B cell (primary cell): ENCODE measurements at regions not wholly inside any gene's neighbourhood (a gene's known extent, or its start where the extent isn't known, plus 50 kb on each side); places are given as distances from the start of the nearest gene placed in this dataset.

Experiments
- ATAC-seq: fragments of 200-7000 bp; cut with Tn5 transposase; one replicate; pipeline ENCODE4 v1.10.0; 2021; ENCODE audit warnings: low read depth, mild to moderate bottlenecking, moderate number of reproducible peaks, moderate library complexity
- CTCF ChIA-PET: fragments of 350-600 bp; sonication (Branson Sonifier 250); formaldehyde crosslinking; loops from one replicate; lab custom pipeline; 2021; ENCODE audit warnings: antibody characterized with exemption, inconsistent platforms; lab: Charles Lee
- POLR2A ChIA-PET: fragments of 350-600 bp; sonication (Branson Sonifier 250); formaldehyde crosslinking; loops from one replicate; lab custom pipeline; 2021; ENCODE audit warnings: antibody characterized with exemption; lab: Charles Lee
- DNase-seq: peaks from one replicate; pipeline ENCODE4 v3.0.0; 2013
- H2AFZ ChIP-seq: 2 replicates; pipeline ENCODE4 v1.6.1; 2012; ENCODE audit warnings: mild to moderate bottlenecking, low read depth, low read length; ENCODE audit not compliant: insufficient read depth, poor library complexity, severe bottlenecking
- H3K27ac ChIP-seq, 2 donors: 1 replicate in 1 of 2; 2 replicates in 1 of 2; pipeline ENCODE4 v1.5.1; 2012 to 2013; ENCODE audit warnings: low read length in 2 of 2, mild to moderate bottlenecking in 2 of 2, moderate library complexity in 1 of 2
- H3K27me3 ChIP-seq, 4 experiments: fragments of 200-600 bp in 1 of 4; sonication (generic) in 1 of 4; replicated peaks in 1 of 4; 1 replicate in 2 of 4; 2 replicates in 2 of 4; pipeline versions ENCODE4 v1.6.1 to v1.7.0; 2013 to 2016; ENCODE audit warnings: low read length in 3 of 4, mild to moderate bottlenecking in 2 of 4, mixed read lengths in 1 of 4, moderate library complexity in 1 of 4; ENCODE audit not compliant: insufficient read depth in 4 of 4, control insufficient read depth in 3 of 4; ENCODE audit errors: control extremely low read depth in 1 of 4
- H3K36me3 ChIP-seq, 2 experiments: replicated peaks in 1 of 2; 1 replicate in 1 of 2; 2 replicates in 1 of 2; pipeline versions ENCODE4 v1.6.1 to v1.7.1; 2013; ENCODE audit warnings: low read length in 1 of 2; ENCODE audit not compliant: insufficient read depth in 2 of 2, control insufficient read depth in 1 of 2; ENCODE audit errors: control extremely low read depth in 1 of 2, extremely low read depth in 1 of 2
- H3K4me1 ChIP-seq, 2 donors: fragments of 200-600 bp in 1 of 2; sonication (generic) in 1 of 2; 1 replicate in 1 of 2; 2 replicates in 1 of 2; pipeline versions ENCODE4 v1.5.1 to v1.6.1; 2013 to 2017; ENCODE audit warnings: low read length in 2 of 2; ENCODE audit not compliant: control insufficient read depth in 2 of 2, insufficient read depth in 2 of 2
- H3K4me2 ChIP-seq: replicated peaks from 2 replicates; pipeline ENCODE3; 2012; ENCODE audit warnings: mild to moderate bottlenecking, low read depth, low read length; ENCODE audit not compliant: poor library complexity, severe bottlenecking
- H3K4me3 ChIP-seq, 5 experiments: fragments of 200-600 bp in 1 of 5; sonication (generic) in 1 of 5; 1 replicate in 3 of 5; 2 replicates in 2 of 5; pipeline versions ENCODE4 v1.5.1 to v1.7.0; 2011 to 2016; ENCODE audit warnings: low read length in 4 of 5, mild to moderate bottlenecking in 4 of 5, low read depth in 2 of 5, control low read depth in 1 of 5, moderate library complexity in 1 of 5; ENCODE audit not compliant: insufficient read depth in 1 of 5; ENCODE audit errors: control extremely low read depth in 1 of 5, extremely low read depth in 1 of 5
- H3K79me2 ChIP-seq: fragments of 200-600 bp; sonication (generic); one replicate; pipeline ENCODE4 v1.6.0; 2016; ENCODE audit warnings: low read length; ENCODE audit not compliant: control insufficient read depth, insufficient read depth
- H3K9ac ChIP-seq: fragments of 200-600 bp; sonication (generic); 2 replicates; pipeline ENCODE4 v1.6.1; 2017; ENCODE audit warnings: mild to moderate bottlenecking, low read length, moderate library complexity
- H3K9me3 ChIP-seq, 3 donors: one replicate each; pipeline versions ENCODE4 v1.6.1 to v1.7.1; 2013; ENCODE audit warnings: low read length in 2 of 3; ENCODE audit not compliant: control insufficient read depth in 2 of 3, insufficient read depth in 1 of 3; ENCODE audit errors: control extremely low read depth in 1 of 3
- H4K20me1 ChIP-seq: 2 replicates; pipeline ENCODE4 v1.6.0; 2012; ENCODE audit warnings: mild to moderate bottlenecking, low read length; ENCODE audit not compliant: insufficient read depth, control insufficient read depth, poor library complexity, severe bottlenecking
- H3K27ac Mint-ChIP-seq: one replicate; pipeline ENCODE4 v1.8.0; 2021; ENCODE audit warnings: mixed read lengths
- H3K27me3 Mint-ChIP-seq: one replicate; pipeline ENCODE4 v1.8.0; 2021; ENCODE audit warnings: mixed read lengths
- H3K4me1 Mint-ChIP-seq: one replicate; pipeline ENCODE4 v1.8.0; 2021; ENCODE audit warnings: mixed read lengths
- H3K4me3 Mint-ChIP-seq: one replicate; pipeline ENCODE4 v1.8.0; 2021; ENCODE audit warnings: mixed read lengths
- H3K9me3 Mint-ChIP-seq: one replicate; pipeline ENCODE4 v1.8.0; 2022; ENCODE audit warnings: mixed read lengths; ENCODE audit not compliant: insufficient read depth
- EZH2 ChIP-seq: IDR thresholded peaks from 2 replicates; pipeline ENCODE4 v1.6.1; 2012; ENCODE audit warnings: borderline replicate concordance, low read depth, mild to moderate bottlenecking, moderate library complexity, low read length; ENCODE audit not compliant: insufficient read depth, poor library complexity, severe bottlenecking
- WGBS: methylation state at CpG from one replicate; pipeline ENCODE4 v1.1.5; 2013; ENCODE audit warnings: missing lambda C conversion rate; ENCODE audit not compliant: insufficient coverage; 5-methylcytosine and 5-hydroxymethylcytosine counted together
- intact Hi-C: fragments of 100-400 bp; cut with micrococcal nuclease; formaldehyde crosslinking; loops from one replicate; pipeline ENCODE4 v1.10.0; 2022
- TF ChIP-seq, protein P1 (sequence below): fragments of 200-600 bp; IDR thresholded peaks from one replicate; pipeline ENCODE4 v1.8.0; 2022; ENCODE audit warnings: antibody characterized with exemption, mild to moderate bottlenecking

DNA sequence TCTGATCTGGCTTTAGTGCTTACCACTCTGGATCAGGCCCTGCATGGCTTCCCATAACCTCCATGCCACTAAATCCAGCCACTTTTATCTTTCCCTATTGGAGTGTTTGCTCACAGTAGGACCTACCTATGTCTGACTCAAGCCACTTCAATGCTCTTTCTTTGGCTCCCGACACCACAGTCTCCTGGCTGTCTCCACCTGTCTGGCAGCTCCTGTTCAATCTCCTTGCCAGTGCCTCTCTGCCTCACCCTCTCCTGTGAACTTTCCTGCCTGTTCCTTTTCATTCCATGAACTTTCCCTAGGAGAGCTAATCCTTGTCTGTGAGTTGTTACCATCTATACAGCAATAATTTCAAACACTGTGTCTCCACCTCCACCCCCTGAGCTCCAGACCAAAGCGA, 82.6 kb upstream of the UCN3 start:
- Mint-ChIP-seq H3K4me3 (no peak overlapping the region), H3K27ac (no peak overlapping the region), H3K4me1 (no peaks in the 10 kb centered on the region), H3K9me3 (no peaks in the 10 kb centered on the region), H3K27me3 (peaks cover 22% of the 10 kb centered on the region)
- Histone ChIP-seq H3K9ac (no peak overlapping the region), H3K9me3 (no peaks in the 10 kb centered on the region), H3K79me2 (no peaks in the 10 kb centered on the region), H3K36me3 (no peaks in the 10 kb centered on the region), H3K27ac (no peak overlapping the region), H3K27me3 (peaks cover 0 to 6% (median 0%) of the 10 kb centered on the region in 4 experiments), H3K4me3 (no peak overlapping the region), H3K4me1 (no peaks in the 10 kb centered on the region), H2AFZ (no peak overlapping the region), H4K20me1 (no peaks in the 10 kb centered on the region), H3K4me2 (no peak overlapping the region)
- ATAC-seq (no peak), DNase-seq (no peak)
- ChIA-PET POLR2A (no interaction called here), CTCF (interaction anchor here (1.5 kb wide), 1 partner anchor 467 kb away, joined by 3 read pairs; no protein-coding TSS in a partner anchor)
- WGBS: 100% methylated on average over 2 of the region's 2 CpGs
- intact Hi-C loops: no loop called here
- TF ChIP-seq, protein P1, sequence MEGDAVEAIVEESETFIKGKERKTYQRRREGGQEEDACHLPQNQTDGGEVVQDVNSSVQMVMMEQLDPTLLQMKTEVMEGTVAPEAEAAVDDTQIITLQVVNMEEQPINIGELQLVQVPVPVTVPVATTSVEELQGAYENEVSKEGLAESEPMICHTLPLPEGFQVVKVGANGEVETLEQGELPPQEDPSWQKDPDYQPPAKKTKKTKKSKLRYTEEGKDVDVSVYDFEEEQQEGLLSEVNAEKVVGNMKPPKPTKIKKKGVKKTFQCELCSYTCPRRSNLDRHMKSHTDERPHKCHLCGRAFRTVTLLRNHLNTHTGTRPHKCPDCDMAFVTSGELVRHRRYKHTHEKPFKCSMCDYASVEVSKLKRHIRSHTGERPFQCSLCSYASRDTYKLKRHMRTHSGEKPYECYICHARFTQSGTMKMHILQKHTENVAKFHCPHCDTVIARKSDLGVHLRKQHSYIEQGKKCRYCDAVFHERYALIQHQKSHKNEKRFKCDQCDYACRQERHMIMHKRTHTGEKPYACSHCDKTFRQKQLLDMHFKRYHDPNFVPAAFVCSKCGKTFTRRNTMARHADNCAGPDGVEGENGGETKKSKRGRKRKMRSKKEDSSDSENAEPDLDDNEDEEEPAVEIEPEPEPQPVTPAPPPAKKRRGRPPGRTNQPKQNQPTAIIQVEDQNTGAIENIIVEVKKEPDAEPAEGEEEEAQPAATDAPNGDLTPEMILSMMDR: no peak

DNA sequence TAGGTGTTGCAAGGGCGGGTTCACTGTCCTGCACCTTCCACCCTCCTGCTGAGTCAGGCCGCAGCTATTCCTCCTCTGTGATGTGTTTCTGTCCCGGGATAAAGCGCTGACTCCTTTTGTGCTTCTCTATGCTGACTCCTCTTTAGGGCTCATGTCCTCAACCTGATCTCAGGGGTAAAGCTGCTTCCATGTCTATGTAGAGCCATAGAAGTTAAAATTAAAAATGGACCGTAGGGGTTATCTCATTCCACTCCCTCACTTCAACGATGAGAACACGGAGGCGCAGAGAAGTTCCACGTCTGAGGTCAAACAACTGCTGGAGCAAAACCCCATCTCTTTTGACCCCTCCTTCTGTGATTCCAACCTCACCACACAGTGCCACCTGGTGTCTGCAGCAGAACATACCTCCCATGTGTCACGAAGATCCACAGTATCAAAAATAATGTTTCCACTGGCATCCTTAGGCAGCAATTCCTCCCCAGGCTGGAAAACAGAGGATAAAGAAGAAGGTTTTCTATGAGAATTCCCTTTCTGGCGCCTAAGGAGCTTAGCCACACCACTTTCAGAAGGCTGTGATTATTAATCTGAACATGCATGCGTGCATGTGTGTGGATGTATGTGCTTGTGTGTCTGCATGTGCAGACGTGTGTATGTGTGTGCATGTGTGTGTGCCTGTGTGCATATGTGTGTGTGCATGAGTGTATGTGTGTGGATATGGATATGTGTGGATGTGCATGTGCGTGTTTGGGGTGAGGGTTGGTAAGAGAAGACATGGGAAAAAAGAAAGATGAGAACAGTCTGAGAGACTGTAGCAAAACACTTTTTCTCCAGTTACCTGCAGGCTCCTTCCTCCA, 81.2 kb upstream of the UCN3 start:
- POLR2A ChIA-PET: no interaction called here
- Mint-ChIP-seq H3K4me3 (no peak overlapping the region), H3K27ac (no peak overlapping the region), H3K27me3 (peaks cover 24% of the 10 kb centered on the region), H3K9me3 (no peaks in the 10 kb centered on the region), H3K4me1 (no peaks in the 10 kb centered on the region)
- Histone ChIP-seq H3K4me3 (no peak overlapping the region), H3K4me1 (no peaks in the 10 kb centered on the region), H4K20me1 (no peaks in the 10 kb centered on the region), H2AFZ (no peak overlapping the region), H3K9me3 (no peaks in the 10 kb centered on the region), H3K79me2 (no peaks in the 10 kb centered on the region), H3K27me3 (peaks cover 0 to 6% (median 0%) of the 10 kb centered on the region in 4 experiments), H3K4me2 (no peak overlapping the region), H3K36me3 (no peaks in the 10 kb centered on the region), H3K9ac (no peak overlapping the region), H3K27ac (no peak overlapping the region)
- intact Hi-C loops: no loop called here
- DNase-seq (peak; percentile 23), ATAC-seq (no peak)
- WGBS: 54% methylated on average over 12 of the region's 14 CpGs
- CTCF ChIA-PET: interaction anchor here (1.5 kb wide), 1 partner anchor 468 kb away, joined by 3 read pairs; no protein-coding TSS in a partner anchor
- TF ChIP-seq, protein P1: peak; percentile 32
- no peak for TF ChIP-seq EZH2
